ENCODE measurements at regions not wholly inside any gene's neighbourhood (a gene's known extent, or its start where the extent isn't known, plus 50 kb on each side); places are given as distances from the start of the nearest gene placed in this dataset.

- Mint-ChIP-seq H3K4me3 (no peak overlapping the region), H3K27me3 (no peaks in the 10 kb centered on the region), H3K27ac (no peak overlapping the region), H3K36me3 (no peaks in the 10 kb centered on the region), H3K9me3 (no peaks in the 10 kb centered on the region), H3K4me1 (ENCODE audit: unreplicated experiment) (no peaks in the 10 kb centered on the region)
- TF ChIP-seq CTCF (conservative IDR thresholded peaks at IDR 0.05): no peak
- DNase-seq (ENCODE audit: extremely low spot score, unreplicated experiment): no peak
Observed at GRCh38 chr4:43242606-43243005, 350.1 kb downstream of the GRXCR1 start.

GRCh38 chr4:43243433-43244116 is 351.1 kb downstream of the GRXCR1 start:
- no peaks in the 10 kb centered on the region for H3K4me1 Mint-ChIP-seq (ENCODE audit: unreplicated experiment)

GRCh38 chr4:43244688-43245382 is 352.3 kb downstream of the GRXCR1 start:
- TF ChIP-seq CTCF (conservative IDR thresholded peaks at IDR 0.05): no peak
- Mint-ChIP-seq H3K4me3 (no peak overlapping the region), H3K36me3 (no peaks in the 10 kb centered on the region), H3K9me3 (no peaks in the 10 kb centered on the region), H3K4me1 (ENCODE audit: unreplicated experiment) (no peaks in the 10 kb centered on the region), H3K27ac (no peak overlapping the region), H3K27me3 (no peaks in the 10 kb centered on the region)
- no peak for DNase-seq (ENCODE audit: extremely low spot score, unreplicated experiment)

More at GRCh38 chr4:43243433-43244116, 351.1 kb downstream of the GRXCR1 start:
- H3K27ac Mint-ChIP-seq: no peak overlapping the region
- H3K4me3 Mint-ChIP-seq: no peak overlapping the region
- no peak for DNase-seq (ENCODE audit: extremely low spot score, unreplicated experiment)
- H3K27me3 Mint-ChIP-seq: no peaks in the 10 kb centered on the region
- H3K9me3 Mint-ChIP-seq: no peaks in the 10 kb centered on the region
- TF ChIP-seq CTCF (conservative IDR thresholded peaks at IDR 0.05): no peak
- no peaks in the 10 kb centered on the region for H3K36me3 Mint-ChIP-seq

- DNase-seq (ENCODE audit: extremely low spot score, unreplicated experiment): no peak
- H3K36me3 Mint-ChIP-seq: no peaks in the 10 kb centered on the region
- no peaks in the 10 kb centered on the region for H3K4me1 Mint-ChIP-seq (ENCODE audit: unreplicated experiment)
- no peak for TF ChIP-seq CTCF (conservative IDR thresholded peaks at IDR 0.05)
- H3K27me3 Mint-ChIP-seq: no peaks in the 10 kb centered on the region
- no peak overlapping the region for H3K27ac Mint-ChIP-seq
- no peak overlapping the region for H3K4me3 Mint-ChIP-seq
- no peaks in the 10 kb centered on the region for H3K9me3 Mint-ChIP-seq
Observed at GRCh38 chr4:43251841-43252240, 359.3 kb downstream of the GRXCR1 start.

- Mint-ChIP-seq H3K4me1 (ENCODE audit: unreplicated experiment) (no peaks in the 10 kb centered on the region), H3K4me3 (no peak overlapping the region), H3K27me3 (no peaks in the 10 kb centered on the region), H3K27ac (no peak overlapping the region), H3K36me3 (no peaks in the 10 kb centered on the region), H3K9me3 (no peaks in the 10 kb centered on the region)
- TF ChIP-seq CTCF (conservative IDR thresholded peaks at IDR 0.05): no peak
- no peak for DNase-seq (ENCODE audit: extremely low spot score, unreplicated experiment)
Observed at GRCh38 chr4:43253541-43253940, 361.0 kb downstream of the GRXCR1 start.
